C4-2B (cell line): ENCODE measurements at regions not wholly inside any gene's neighbourhood (a gene's known extent, or its start where the extent isn't known, plus 50 kb on each side); places are given as distances from the start of the nearest gene placed in this dataset.
"Not testable (repeated sequence)": the region's sequence is repeated elsewhere in the genome, so short reads cannot be mapped to it uniquely, and the experiment has no call there.

ENCODE experiments used
- CTCF ChIP-seq: fragments of 450-650 bp; conservative IDR thresholded peaks from 2 replicates; pipeline ENCODE4 v1.5.1; 2017; ENCODE audit warnings: mild to moderate bottlenecking
- ZFX ChIP-seq: fragments of 450-650 bp; IDR thresholded peaks from 2 replicates; pipeline ENCODE4 v1.6.1; 2017

- TF ChIP-seq CTCF = peak; percentile 82
- not testable (repeated sequence) for TF ChIP-seq ZFX
Observed at GRCh38 chr1:147098338-147098973, 73.8 kb downstream of the PRKAB2 start.
